Activated gamma-delta T cell treated with anti-CD3 and anti-CD28 coated beads, Interleukin-2, amount 50 U/mL, for 16 hours (primary cell): ENCODE measurements at regions not wholly inside any gene's neighbourhood (a gene's known extent, or its start where the extent isn't known, plus 50 kb on each side); places are given as distances from the start of the nearest gene placed in this dataset.

Experiments used
- DNase-seq: peaks from one replicate; pipeline ENCODE4 v3.0.0-alpha.2; 2020; ENCODE audit warnings: low read depth

DNA sequence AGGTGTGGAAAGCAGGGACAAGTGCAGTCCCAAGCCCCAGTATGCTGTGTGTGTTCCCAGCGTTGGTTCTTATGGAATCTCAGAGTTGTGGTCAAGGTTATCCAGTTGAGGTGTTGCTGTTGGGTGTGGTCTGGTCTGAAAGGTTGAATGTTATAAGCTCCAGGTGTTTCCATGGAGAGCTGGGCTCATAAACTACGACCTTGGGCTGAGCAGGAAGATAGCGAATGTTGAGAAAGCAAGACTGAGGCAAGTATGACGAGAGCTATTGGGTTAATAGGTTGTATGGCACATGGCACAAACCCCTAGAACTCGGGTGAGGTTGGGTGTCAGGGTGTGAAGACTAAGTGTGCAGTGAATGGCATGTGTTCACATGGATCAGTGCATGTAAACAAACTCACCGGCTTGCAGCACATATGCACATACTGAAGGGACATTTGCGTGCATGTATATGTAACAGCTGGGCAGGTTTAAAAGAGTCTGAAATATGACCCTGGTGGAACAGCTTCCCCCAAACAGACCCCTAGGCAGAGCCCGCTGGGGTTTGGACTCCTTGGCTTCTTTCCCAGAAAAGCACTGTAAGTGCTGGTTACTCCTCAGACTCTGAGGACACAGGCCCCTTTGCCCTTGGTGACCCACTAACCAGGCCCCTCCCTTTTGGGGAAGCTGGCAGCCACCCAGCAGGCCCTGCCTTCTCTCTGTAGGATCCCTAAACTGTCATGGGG is 117.5 kb downstream of the NAV1 start:
- DNase-seq = no peak

GRCh38 chr1:201659572-201659971 is 120.6 kb downstream of the NAV1 start:
- no peak for DNase-seq

DNA sequence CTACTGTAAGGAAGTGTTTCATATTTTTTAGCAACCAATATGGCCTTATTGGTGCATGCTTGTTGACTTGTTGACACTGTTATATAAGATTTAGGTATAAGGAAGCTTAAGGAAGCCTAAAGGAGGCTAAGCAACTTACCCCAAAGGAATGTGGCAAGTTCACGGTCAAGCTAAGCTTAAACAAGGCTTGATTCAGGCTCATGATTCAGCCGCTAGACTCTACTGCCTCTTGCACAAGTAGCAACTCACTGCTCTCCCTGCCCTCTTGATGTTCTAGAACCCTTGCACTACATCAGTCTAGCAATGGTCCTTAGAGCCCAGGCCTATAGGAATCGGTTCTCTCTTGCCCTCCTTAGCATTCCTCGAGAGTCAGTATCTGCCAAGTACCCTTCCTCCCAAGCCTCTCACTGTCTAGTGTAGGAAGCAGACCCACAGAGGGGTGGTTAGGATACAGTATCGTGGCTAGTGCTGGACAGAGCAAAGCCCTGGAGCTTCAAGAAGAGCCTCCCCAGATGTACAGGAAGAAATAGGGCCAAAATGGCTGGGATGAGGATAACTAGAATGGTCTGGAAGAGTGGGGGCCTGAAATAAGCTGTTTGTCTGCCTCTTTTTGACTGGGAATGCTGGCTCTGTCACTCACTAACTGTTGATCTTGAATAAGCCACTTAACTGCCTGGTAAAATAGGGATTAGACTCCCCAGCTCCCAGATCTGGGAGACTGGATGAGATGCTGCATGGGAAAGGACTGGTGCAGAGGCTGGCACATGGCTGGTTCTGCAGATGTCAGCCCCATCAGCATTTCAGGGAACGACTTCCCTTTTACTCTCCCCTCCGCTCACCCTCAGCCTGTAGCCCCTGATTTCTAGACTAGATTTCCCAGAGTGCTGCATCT is 122.2 kb downstream of the NAV1 start:
- DNase-seq = no peak

DNA sequence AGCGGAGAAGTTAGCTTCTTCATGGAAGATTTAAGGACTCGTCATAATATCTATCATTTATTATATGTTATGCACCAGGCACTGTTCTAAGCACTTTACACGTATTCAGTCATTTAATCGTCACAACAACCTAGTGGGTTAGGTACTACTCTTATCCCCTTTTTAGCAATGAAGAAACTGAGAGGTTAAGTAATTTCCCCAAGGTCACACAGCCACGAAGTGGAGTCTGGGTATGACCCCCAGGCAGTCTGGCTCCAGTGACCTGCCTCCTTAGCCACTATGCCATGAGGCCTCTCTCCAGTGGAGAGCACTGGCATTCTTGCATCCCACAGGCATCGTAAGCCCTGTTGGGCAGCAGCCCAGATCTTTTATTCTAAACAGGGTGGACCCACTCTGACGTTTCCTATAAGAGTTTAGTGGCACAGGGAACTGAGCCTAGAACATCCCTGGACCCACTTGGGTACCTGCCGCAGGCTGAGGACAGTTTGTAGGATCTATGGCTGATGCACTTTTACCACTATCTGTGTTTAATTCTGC is 123.0 kb downstream of the NAV1 start:
- DNase-seq = no peak

DNA sequence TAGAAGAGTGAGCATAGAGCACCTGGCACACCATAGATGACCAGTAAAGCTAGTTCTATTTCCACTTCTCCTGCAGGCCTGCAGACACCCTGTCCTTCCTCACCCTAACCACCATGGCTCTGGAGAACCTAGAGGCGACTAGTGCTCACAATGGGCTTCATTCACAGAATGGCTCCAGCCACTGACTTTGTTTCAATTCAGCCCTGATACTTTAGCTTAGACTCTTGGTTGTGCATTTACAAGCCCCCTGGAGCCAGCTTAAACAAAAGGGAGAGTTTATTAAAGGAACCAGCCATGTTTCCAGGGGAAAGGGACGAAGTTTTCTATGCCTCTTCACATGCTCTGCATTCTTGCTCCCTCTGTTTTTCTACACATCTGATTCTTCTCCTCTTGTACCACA is 123.7 kb downstream of the NAV1 start:
- DNase-seq = no peak

GRCh38 chr1:201663491-201664113 is 124.7 kb downstream of the NAV1 start:
- no peak for DNase-seq

- DNase-seq = no peak
Measured at GRCh38 chr1:201665036-201665435, 126.1 kb downstream of the NAV1 start.

GRCh38 chr1:201666102-201666501 is 127.2 kb downstream of the NAV1 start:
- no peak for DNase-seq

DNA sequence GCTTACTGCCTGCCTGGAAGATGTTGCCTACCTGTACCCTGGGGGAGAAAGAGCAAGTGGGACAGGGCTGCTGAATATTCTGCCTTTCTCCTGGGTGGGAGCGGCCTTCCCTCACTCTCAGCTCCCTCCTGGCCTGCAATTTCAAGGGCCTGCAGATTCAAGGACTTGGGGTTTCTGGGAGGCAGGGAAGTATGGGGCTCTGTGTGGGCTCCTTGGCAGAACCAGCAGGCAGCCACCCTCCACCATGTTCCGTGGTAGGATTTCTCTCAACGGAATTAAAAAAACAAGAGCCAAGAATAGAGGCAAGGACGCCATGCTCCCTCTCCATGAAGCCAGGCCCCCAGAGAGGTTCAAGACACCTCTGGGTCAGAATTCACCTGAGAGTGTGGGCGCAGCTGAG is 127.7 kb downstream of the NAV1 start:
- DNase-seq = no peak

GRCh38 chr1:201667479-201667878 is 128.6 kb downstream of the NAV1 start:
- no peak for DNase-seq

- no peak for DNase-seq
Measured at GRCh38 chr1:201670517-201670916, 131.6 kb downstream of the NAV1 start.

DNA sequence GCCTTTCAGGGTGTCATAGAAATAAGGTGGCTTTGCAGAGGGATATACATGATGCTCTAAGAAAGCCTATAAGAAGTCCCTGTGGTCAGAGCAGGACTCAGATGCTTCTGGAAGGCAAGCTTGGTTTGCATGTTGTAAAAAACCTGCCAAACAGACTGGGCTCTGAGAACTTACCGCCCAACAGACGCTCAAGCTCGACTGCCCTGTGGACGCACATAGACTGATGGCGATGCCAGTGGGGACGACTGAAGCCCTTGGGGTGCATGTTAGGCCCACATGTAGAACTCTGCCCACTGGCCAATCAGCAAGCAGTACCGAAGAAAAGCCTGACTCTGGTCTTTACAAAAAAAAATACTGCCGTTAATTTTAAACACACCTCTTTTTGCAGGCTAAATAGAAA is 133.8 kb downstream of the NAV1 start:
- no peak for DNase-seq

GRCh38 chr1:201673093-201673492 is 134.2 kb downstream of the NAV1 start:
- DNase-seq = no peak

GRCh38 chr1:201673915-201674314 is 135.0 kb downstream of the NAV1 start:
- no peak for DNase-seq

- no peak for DNase-seq
Measured at GRCh38 chr1:201675143-201675542, 136.2 kb downstream of the NAV1 start.

DNA sequence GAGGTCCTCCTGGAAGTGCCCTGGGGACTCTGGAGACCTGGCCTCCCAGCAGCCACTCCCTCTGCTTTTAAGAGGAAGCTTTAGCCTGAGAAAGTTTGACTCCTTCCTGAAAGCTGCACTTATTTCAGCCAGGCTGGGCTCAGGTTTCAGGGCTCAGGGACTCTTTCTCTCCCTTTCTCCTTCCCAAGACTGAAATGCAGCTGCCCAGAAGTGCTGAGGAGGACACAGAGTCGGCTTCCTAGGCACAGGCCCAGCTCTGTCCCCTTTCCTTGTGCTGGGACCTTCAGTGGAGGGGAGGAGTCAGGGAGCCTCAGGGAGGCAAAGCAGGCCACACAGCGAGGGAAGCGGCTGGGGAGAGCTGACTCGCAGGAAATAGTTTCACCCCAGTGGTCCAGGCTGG is 137.3 kb downstream of the NAV1 start:
- no peak for DNase-seq

DNA sequence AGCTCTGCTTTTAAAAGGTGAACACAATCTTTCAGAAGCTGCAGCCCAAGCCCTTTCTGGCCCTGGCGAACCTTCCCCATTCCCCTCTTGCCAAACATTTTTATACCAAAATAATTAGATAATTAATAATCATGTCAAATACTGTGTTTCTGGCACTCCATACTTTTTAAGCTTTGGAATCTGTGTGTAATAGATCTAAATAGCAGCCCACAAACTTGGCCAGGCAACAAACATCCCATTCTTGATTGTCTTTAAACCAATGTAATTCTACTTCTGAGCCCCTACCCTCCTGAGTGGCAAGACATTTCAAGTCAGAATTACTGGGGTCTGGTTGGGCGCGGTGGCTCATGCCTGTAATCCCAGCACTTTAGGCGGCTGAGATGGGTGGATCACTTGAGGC is 137.7 kb downstream of the NAV1 start:
- no peak for DNase-seq

- DNase-seq = no peak
Measured at GRCh38 chr1:201678264-201679101, 139.6 kb downstream of the NAV1 start.

GRCh38 chr1:201681375-201681774 is 142.4 kb downstream of the NAV1 start:
- DNase-seq = no peak

- DNase-seq = no peak
Measured at GRCh38 chr1:201682964-201683363, 144.0 kb downstream of the NAV1 start.

DNA sequence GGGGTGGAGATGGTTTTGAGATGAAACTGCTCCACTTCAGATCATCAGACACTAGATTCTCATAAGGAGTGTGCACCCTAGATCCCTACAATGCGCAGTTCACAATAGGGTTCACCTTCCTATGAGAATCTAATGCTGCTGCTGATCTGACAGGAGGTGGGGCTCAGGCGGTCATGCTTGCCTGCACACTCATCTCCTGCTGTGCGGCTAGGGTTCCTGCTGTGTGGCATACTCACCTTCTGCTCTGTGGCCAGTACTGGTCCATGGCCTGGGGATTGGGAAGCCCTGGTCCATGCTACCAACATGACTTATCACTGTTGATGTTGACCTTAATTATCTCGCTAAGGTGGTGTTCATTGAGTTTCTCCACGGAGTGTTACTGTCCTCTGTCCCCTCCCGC is 144.5 kb downstream of the NAV1 start:
- DNase-seq = no peak

DNA sequence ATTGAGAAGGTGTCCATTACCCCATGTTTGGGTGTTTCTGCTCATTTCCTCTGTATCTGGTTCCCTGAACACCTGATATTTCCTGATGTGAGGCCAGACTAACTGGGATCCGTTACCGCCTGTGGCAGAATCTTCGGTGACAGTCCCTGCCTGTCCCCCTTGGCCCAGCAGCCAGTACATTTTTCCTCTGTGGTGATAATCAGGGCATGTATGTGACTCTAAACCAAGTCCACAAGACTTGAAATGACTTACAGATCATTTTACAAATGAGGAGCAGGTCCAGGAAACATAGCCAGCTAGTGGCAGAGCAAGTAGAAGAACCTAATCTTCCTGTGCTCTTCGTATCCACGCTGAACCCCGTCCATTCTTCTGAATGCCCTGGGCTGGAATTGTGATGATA is 143.5 kb upstream of the IPO9 start:
- DNase-seq = no peak
